ENCODE measurements at regions not wholly inside any gene's neighbourhood (a gene's known extent, or its start where the extent isn't known, plus 50 kb on each side); places are given as distances from the start of the nearest gene placed in this dataset.

DNA sequence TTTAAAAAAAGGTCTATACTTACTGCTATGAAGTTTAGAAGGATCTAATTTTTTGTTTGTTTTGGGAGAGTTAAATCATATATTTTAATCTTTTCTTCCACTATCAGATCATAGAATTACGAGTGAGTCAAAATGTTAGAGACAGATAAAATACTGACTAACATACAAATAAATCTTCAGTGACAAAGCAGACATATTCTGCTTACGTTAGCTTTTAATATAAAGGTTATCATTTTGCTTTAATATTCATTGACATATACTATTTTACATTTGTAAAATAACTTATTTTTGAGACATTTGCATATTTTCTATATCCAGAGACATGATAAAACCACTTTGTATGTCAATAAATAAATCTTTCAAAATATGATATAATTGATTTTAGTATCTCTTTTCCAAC, 64.6 kb upstream of the GABRA1 start:
- Histone ChIP-seq H3K4me1 (no peaks in the 10 kb centered on the region), H3K27ac (no peak overlapping the region), H3K36me3 (no peaks in the 10 kb centered on the region), H3K9me3 (no peaks in the 10 kb centered on the region), H3K4me3 (no peak overlapping the region), H3K27me3 (no peaks in the 10 kb centered on the region)
- ATAC-seq (no peak), DNase-seq (no peak), FAIRE-seq (peak; percentile 82)
- 40 to 47% methylated on average over 2 of the region's 2 CpGs for WGBS, 2 donors
- TF ChIP-seq, protein P1, sequence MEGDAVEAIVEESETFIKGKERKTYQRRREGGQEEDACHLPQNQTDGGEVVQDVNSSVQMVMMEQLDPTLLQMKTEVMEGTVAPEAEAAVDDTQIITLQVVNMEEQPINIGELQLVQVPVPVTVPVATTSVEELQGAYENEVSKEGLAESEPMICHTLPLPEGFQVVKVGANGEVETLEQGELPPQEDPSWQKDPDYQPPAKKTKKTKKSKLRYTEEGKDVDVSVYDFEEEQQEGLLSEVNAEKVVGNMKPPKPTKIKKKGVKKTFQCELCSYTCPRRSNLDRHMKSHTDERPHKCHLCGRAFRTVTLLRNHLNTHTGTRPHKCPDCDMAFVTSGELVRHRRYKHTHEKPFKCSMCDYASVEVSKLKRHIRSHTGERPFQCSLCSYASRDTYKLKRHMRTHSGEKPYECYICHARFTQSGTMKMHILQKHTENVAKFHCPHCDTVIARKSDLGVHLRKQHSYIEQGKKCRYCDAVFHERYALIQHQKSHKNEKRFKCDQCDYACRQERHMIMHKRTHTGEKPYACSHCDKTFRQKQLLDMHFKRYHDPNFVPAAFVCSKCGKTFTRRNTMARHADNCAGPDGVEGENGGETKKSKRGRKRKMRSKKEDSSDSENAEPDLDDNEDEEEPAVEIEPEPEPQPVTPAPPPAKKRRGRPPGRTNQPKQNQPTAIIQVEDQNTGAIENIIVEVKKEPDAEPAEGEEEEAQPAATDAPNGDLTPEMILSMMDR (IDR thresholded peaks at IDR 0.05), result no peak
- intact Hi-C loops (cut with DNase I), result no loop called here

DNA sequence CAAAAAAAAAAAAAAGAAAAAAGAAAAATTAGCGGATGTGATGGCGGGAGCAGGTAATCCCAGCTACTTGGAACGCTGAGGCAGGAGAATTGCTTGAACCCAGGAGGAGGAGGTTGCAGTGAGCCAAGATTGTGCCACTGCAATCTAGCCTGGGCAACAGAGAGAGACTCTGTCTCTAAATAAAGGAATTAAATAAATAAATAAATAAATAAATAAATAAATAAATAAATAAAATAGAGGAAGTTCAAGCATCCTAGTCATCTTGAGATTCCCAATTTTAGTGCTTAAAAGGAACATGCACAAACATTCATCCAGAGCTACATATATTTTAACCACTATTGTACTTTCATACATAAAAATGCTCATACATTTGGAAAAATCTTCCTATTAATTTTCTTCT, 61.2 kb upstream of the GABRA1 start:
- ATAC-seq (no peak), DNase-seq (no peak), FAIRE-seq (no peak)
- intact Hi-C loops (cut with DNase I), result no loop called here
- WGBS, 2 donors, result 87 to 96% methylated on average over 3 of the region's 3 CpGs
- no peaks in the 10 kb centered on the region for H3K9me3 ChIP-seq
- H3K4me1 ChIP-seq, result no peaks in the 10 kb centered on the region
- no peaks in the 10 kb centered on the region for H3K27me3 ChIP-seq
- no peak overlapping the region for H3K27ac ChIP-seq
- TF ChIP-seq, protein P1 (IDR thresholded peaks at IDR 0.05), result no peak
- no peaks in the 10 kb centered on the region for H3K36me3 ChIP-seq
- H3K4me3 ChIP-seq, result no peak overlapping the region

DNA sequence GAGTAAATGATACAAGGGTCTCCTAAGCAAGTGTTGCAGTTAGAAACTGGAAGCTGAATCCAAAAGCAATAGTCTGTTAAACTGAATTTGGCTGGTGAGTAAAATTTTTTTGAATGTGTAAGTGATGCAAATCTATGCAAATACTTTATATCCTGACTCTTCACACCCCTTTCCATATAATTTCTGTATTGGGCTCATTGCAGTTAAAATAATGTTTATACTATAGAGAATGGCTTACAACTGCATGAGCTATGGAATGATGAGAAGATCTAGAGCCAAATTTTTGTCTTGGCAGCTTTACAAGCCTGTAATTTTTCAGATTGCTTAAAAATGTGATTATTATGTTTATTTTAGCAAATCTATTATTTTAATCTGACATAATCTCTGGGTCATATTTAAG, 57.0 kb upstream of the GABRA1 start:
- Histone ChIP-seq H3K36me3 (no peaks in the 10 kb centered on the region), H3K4me1 (no peaks in the 10 kb centered on the region), H3K27me3 (no peaks in the 10 kb centered on the region), H3K9me3 (no peaks in the 10 kb centered on the region), H3K4me3 (no peak overlapping the region), H3K27ac (no peak overlapping the region)
- ATAC-seq (no peak), DNase-seq (no peak), FAIRE-seq (no peak)
- intact Hi-C loops (cut with DNase I), result no loop called here
- TF ChIP-seq, protein P1 (IDR thresholded peaks at IDR 0.05), result no peak

All from pancreas (tissue), 10 donors.